Heart left ventricle (tissue), 16 donors: ENCODE measurements at regions not wholly inside any gene's neighbourhood (a gene's known extent, or its start where the extent isn't known, plus 50 kb on each side); places are given as distances from the start of the nearest gene placed in this dataset.

Source experiments
- ATAC-seq, 4 donors: fragments of 200-7000 bp; cut with Tn5 transposase; one replicate each; pipeline ENCODE4 v1.9.1; 2020 to 2022; ENCODE audit warnings: moderate library complexity in 4 of 4, mild to moderate bottlenecking in 3 of 4, moderate number of reproducible peaks in 1 of 4
- DNase-seq, 5 donors: peaks; one replicate each; pipeline ENCODE4 v3.0.0-alpha.2; 2020
- H3K27ac ChIP-seq, 12 donors: fragments of 200-600 bp; sonication (generic) in 4 of 12; one replicate each; pipeline versions ENCODE4 v1.5.0 to v1.8.0; 2016 to 2022; ENCODE audit warnings: mild to moderate bottlenecking in 2 of 12
- H3K27me3 ChIP-seq, 9 donors: fragments of 200-600 bp; sonication (generic) in 2 of 9; one replicate each; pipeline versions ENCODE4 v1.5.1 to v1.8.0; 2016 to 2022; ENCODE audit warnings: mild to moderate bottlenecking in 3 of 9
- H3K36me3 ChIP-seq, 9 donors: fragments of 200-600 bp; sonication (generic) in 2 of 9; one replicate each; pipeline versions ENCODE4 v1.5.0 to v1.8.0; 2018 to 2022; ENCODE audit warnings: mild to moderate bottlenecking in 2 of 9
- H3K4me1 ChIP-seq, 12 donors: fragments of 200-600 bp; sonication (generic) in 4 of 12; one replicate each; pipeline versions ENCODE4 v1.5.0 to v1.8.0; 2016 to 2022; ENCODE audit warnings: mild to moderate bottlenecking in 3 of 12
- H3K4me3 ChIP-seq, 12 donors: fragments of 200-600 bp; sonication (generic) in 4 of 12; one replicate each; pipeline versions ENCODE4 v1.5.0 to v1.8.0; 2017 to 2022; ENCODE audit warnings: mild to moderate bottlenecking in 9 of 12, moderate library complexity in 4 of 12
- H3K9me3 ChIP-seq, 12 donors: fragments of 200-600 bp; sonication (generic) in 4 of 12; one replicate each; pipeline versions ENCODE4 v1.5.0 to v1.8.0; 2016 to 2022; ENCODE audit warnings: mild to moderate bottlenecking in 1 of 12
- CTCF ChIP-seq, 12 donors: fragments of 200-600 bp; sonication (generic) in 4 of 12; IDR thresholded peaks; one replicate each; pipeline versions ENCODE4 v1.5.0 to v1.8.0; 2018 to 2022; ENCODE audit warnings: antibody characterized with exemption in 12 of 12, mild to moderate bottlenecking in 5 of 12
- POLR2A ChIP-seq, 2 donors: fragments of 450-650 bp; IDR thresholded peaks; one replicate each; pipeline ENCODE4 v1.6.1; 2017; ENCODE audit warnings: antibody characterized with exemption in 2 of 2, mild to moderate bottlenecking in 2 of 2, moderate library complexity in 2 of 2
- WGBS, 4 donors: extraction: QIAGEN DNeasy Blood & Tissue Kit in 2 of 4; methylation state at CpG; one replicate each; pipeline versions ENCODE4 v1.1.5 to v1.1.7; 2013 to 2018; 5-methylcytosine and 5-hydroxymethylcytosine counted together
- intact Hi-C, 10 donors: fragments of 100-400 bp; cut with DNase I; formaldehyde crosslinking; loops; one replicate each; pipeline versions ENCODE4 v1.11.1 to v1.14.2; 2022
- donor health status: ischemic (EF 13 %, LVEDD 7.1; RV severe dilation, severe dysfunction).
- donor health status: healthy with polysubstance abuse.
- donor health status: DM: no; HTN: yes; CAD: no.
- donor health status: DM: no; HTN: no; CAD: no.
- donor health status: ischemic (EF 25% LVEDD 6.9; RV normal size, moderate dysfunction).
- donor health status: ischemic (EF 25% LVEDD 5.7; RV mildly dilated, moderate dysfunction).
- donor health status: healthy.
- donor health status: DM: yes; HTN: yes; CAD: no.
- donor health status: ischemic (EF 35%, LVEDD 5.7; RV mildly dilated, moderate dysfunction).
- donor health status: nonischemic (EF 11% LVEDD 7.7; RV severe dilation, severe dysfunction).
- donor health status: DM: yes; HTN: yes; CAD: no.
- donor health status: PGD.
- donor health status: ischemic (EF 29% LVEDD 5.4; RV normal size, mild dysfunction).
- donor health status: nonischemic (EF 23%, LVEDD 6.1; RV moderate dilation, normal function).

DNA sequence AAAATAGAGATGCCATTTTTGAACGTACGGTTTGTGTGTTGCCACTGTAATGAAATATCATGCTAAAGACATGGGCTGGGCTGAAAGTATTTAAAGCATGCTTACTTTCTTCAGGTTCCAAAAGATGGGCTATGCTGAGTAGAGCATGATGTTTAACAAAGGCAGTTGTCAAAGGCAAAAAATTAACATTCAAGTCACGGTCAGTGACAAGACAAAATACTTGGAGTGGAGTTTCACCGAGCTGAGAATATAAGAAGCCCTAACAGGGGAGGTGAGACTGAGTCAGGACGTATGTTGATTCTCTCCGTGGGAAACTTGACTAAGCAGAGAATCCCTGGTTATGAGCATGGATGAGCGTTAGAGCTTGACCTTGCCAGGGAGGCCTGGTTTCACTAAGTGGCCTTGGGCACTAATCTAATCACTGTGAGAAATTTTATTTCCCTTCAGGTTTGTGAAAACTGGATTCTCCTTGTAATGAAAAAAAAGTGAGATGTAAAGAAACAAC is 218.2 kb upstream of the ADAMTS9 start:
- TF ChIP-seq POLR2A (IDR thresholded peaks at IDR 0.05): no peak
- no peak for TF ChIP-seq CTCF (IDR thresholded peaks at IDR 0.05)
- ATAC-seq (no peak), DNase-seq (no peak)
- Histone ChIP-seq H3K27ac (peak overlapping the region in 5 of 12 donors; percentile 2 to 81 (median 38)), H3K4me1 (peaks cover 9 to 85% (median 47%) of the 10 kb centered on the region in 12 donors), H3K4me3 (no peak overlapping the region), H3K9me3 (no peaks in the 10 kb centered on the region), H3K27me3 (no peaks in the 10 kb centered on the region), H3K36me3 (no peaks in the 10 kb centered on the region)
- WGBS, 4 donors: 62 to 74% (median 70%) methylated on average over 7 of the region's 7 CpGs
- intact Hi-C loops: loop anchor here in 7 of 10 donors (5.0 to 10.0 kb wide), 5 partner anchors 111 to 371 kb away; partner anchors contain the start of gene ADAMTS9 (in 4 of the 7)

GRCh38 chr3:64903006-64903405 is 215.2 kb upstream of the ADAMTS9 start:
- ATAC-seq: no peak
- Histone ChIP-seq H3K9me3 (no peaks in the 10 kb centered on the region), H3K4me3 (no peak overlapping the region), H3K4me1 (peaks cover 9 to 77% (median 55%) of the 10 kb centered on the region in 12 donors), H3K36me3 (no peaks in the 10 kb centered on the region), H3K27ac (peak overlapping the region in 11 of 12 donors; percentile 1 to 89 (median 80)), H3K27me3 (no peaks in the 10 kb centered on the region)
- intact Hi-C loops: loop anchor here in 6 of 10 donors (5.0 to 10.0 kb wide), 5 partner anchors 108 to 368 kb away; partner anchors contain the start of gene ADAMTS9 (in 4 of the 6)
- DNase-seq: no peak
- TF ChIP-seq CTCF (IDR thresholded peaks at IDR 0.05): no peak
- 16 to 30% (median 21%) methylated on average over 1 of the region's 1 CpG for WGBS, 4 donors

DNA sequence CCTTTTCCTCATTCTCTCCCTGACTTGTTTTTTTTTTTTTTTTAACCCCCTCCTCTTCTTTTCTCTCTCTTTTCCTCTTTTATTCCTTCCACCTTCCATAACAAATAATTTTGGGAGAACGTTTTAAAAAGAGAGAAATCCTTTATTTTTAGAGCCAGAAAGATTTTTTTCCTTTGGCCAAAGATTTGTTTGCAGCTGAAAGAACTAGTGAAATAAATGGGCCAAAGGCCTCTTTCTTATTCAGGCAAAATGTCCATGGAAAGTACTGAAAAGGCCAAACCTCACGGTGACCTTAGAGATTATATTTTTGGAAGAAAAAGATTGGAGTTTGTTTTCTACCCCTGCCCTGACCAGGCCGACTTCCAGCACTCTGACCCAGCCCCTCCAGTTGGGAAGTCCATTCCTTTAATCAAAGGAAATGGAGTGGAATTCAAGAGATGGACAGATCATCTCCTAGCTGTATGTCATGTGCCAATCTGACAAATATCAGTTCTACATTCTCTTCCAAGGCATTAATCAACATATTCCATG is 214.3 kb upstream of the ADAMTS9 start:
- H3K9me3 ChIP-seq: no peaks in the 10 kb centered on the region
- 44 to 59% (median 50%) methylated on average over 3 of the region's 3 CpGs for WGBS, 4 donors
- H3K27me3 ChIP-seq: no peaks in the 10 kb centered on the region
- peaks cover 9 to 72% (median 46%) of the 10 kb centered on the region in 12 donors for H3K4me1 ChIP-seq
- TF ChIP-seq CTCF (IDR thresholded peaks at IDR 0.05): no peak
- TF ChIP-seq POLR2A (IDR thresholded peaks at IDR 0.05): no peak
- no peak overlapping the region for H3K4me3 ChIP-seq
- DNase-seq: no peak
- no peaks in the 10 kb centered on the region for H3K36me3 ChIP-seq
- peak overlapping the region; percentile 1 to 89 (median 80) for H3K27ac ChIP-seq
- no peak for ATAC-seq
- intact Hi-C loops: loop anchor here in 6 of 10 donors (5.0 to 10.0 kb wide), 5 partner anchors 107 to 367 kb away; partner anchors contain the start of gene ADAMTS9 (in 4 of the 6)

GRCh38 chr3:64901522-64901885 is 213.7 kb upstream of the ADAMTS9 start:
- Histone ChIP-seq H3K9me3 (no peaks in the 10 kb centered on the region), H3K36me3 (no peaks in the 10 kb centered on the region), H3K27me3 (no peaks in the 10 kb centered on the region), H3K27ac (peak overlapping the region; percentile 1 to 89 (median 80)), H3K4me1 (peaks cover 9 to 72% (median 43%) of the 10 kb centered on the region in 12 donors), H3K4me3 (no peak overlapping the region)
- TF ChIP-seq CTCF (IDR thresholded peaks at IDR 0.05) (no peak), POLR2A (IDR thresholded peaks at IDR 0.05) (no peak)
- intact Hi-C loops: loop anchor here in 6 of 10 donors (5.0 to 10.0 kb wide), 5 partner anchors 107 to 367 kb away; partner anchors contain the start of gene ADAMTS9 (in 4 of the 6)
- DNase-seq: peak in 3 of 5 donors; percentile 26 to 43 (median 32)
- peak; percentile 68 to 86 (median 84) for ATAC-seq
- WGBS, 4 donors: 0 to 16% (median 13%) methylated on average over 1 of the region's 1 CpG
